Liver (tissue), 8 donors: ENCODE measurements at regions not wholly inside any gene's neighbourhood (a gene's known extent, or its start where the extent isn't known, plus 50 kb on each side); places are given as distances from the start of the nearest gene placed in this dataset.

Experiments
- DNase-seq: peaks from one replicate; pipeline ENCODE4 v3.0.0-alpha.2; 2017; ENCODE audit warnings: low spot score
- H3K27ac ChIP-seq, 2 donors: one replicate each; pipeline ENCODE4 v1.7.0; 2013; ENCODE audit warnings: inconsistent platforms in 2 of 2, low read length in 2 of 2, control low read depth in 1 of 2, low read depth in 1 of 2, mild to moderate bottlenecking in 1 of 2
- H3K27me3 ChIP-seq, 4 donors: one replicate each; pipeline versions ENCODE4 v1.6.1 to v1.7.0; 2013; ENCODE audit warnings: low read length in 3 of 4, inconsistent platforms in 1 of 4, mild to moderate bottlenecking in 1 of 4, moderate library complexity in 1 of 4; ENCODE audit not compliant: control insufficient read depth in 4 of 4, insufficient read depth in 4 of 4
- H3K36me3 ChIP-seq, 4 donors: one replicate each; pipeline versions ENCODE4 v1.6.1 to v1.7.0; 2013; ENCODE audit warnings: low read length in 3 of 4, mild to moderate bottlenecking in 3 of 4, low read depth in 1 of 4, moderate library complexity in 1 of 4; ENCODE audit not compliant: control insufficient read depth in 4 of 4, insufficient read depth in 3 of 4
- H3K4me1 ChIP-seq, 4 donors: one replicate each; pipeline versions ENCODE4 v1.6.1 to v1.7.0; 2013; ENCODE audit warnings: low read length in 3 of 4, mild to moderate bottlenecking in 3 of 4, moderate library complexity in 1 of 4; ENCODE audit not compliant: control insufficient read depth in 4 of 4, insufficient read depth in 4 of 4
- H3K4me3 ChIP-seq, 3 donors: one replicate each; pipeline versions ENCODE4 v1.6.1 to v1.7.0; 2013; ENCODE audit warnings: low read length in 3 of 3, control low read depth in 1 of 3, low read depth in 1 of 3, mild to moderate bottlenecking in 1 of 3
- H3K9ac ChIP-seq, 2 donors: one replicate each; pipeline ENCODE4 v1.7.0; 2013; ENCODE audit warnings: low read length in 2 of 2, mild to moderate bottlenecking in 2 of 2, moderate library complexity in 2 of 2, control low read depth in 1 of 2, low read depth in 1 of 2
- H3K9me3 ChIP-seq, 4 donors: one replicate each; pipeline versions ENCODE4 v1.6.1 to v1.7.0; 2013; ENCODE audit warnings: low read length in 3 of 4; ENCODE audit not compliant: control insufficient read depth in 4 of 4
- EGR1 ChIP-seq, 2 donors: IDR thresholded peaks; 2 replicates each; pipeline ENCODE4 v1.6.1; 2016 to 2018; ENCODE audit warnings: antibody characterized with exemption in 2 of 2, low read depth in 2 of 2
- FOXA1 ChIP-seq: IDR thresholded peaks from 2 replicates; pipeline ENCODE4 v1.6.1; 2016; ENCODE audit warnings: antibody characterized with exemption
- FOXA2 ChIP-seq: IDR thresholded peaks from 2 replicates; pipeline ENCODE4 v1.6.1; 2016; ENCODE audit warnings: antibody characterized with exemption
- GABPA ChIP-seq, 2 donors: IDR thresholded peaks in 1 of 2; conservative IDR thresholded peaks in 1 of 2; 2 replicates each; pipeline ENCODE4 v1.6.1; 2016; ENCODE audit warnings: antibody characterized with exemption in 2 of 2, mild to moderate bottlenecking in 1 of 2, moderate library complexity in 1 of 2
- HNF4A ChIP-seq, 2 donors: conservative IDR thresholded peaks; 2 replicates each; pipeline ENCODE4 v1.6.1; 2016; ENCODE audit warnings: antibody characterized with exemption in 2 of 2, mild to moderate bottlenecking in 2 of 2
- HNF4G ChIP-seq: IDR thresholded peaks from 2 replicates; pipeline ENCODE4 v1.6.1; 2016; ENCODE audit warnings: antibody characterized with exemption
- JUND ChIP-seq, 2 donors: IDR thresholded peaks; 2 replicates each; pipeline ENCODE4 v1.6.1; 2016; ENCODE audit warnings: antibody characterized with exemption in 2 of 2
- NR2F2 ChIP-seq: IDR thresholded peaks from 2 replicates; pipeline ENCODE4 v1.6.1; 2016; ENCODE audit warnings: antibody characterized with exemption
- RAD21 ChIP-seq, 2 donors: IDR thresholded peaks; 2 replicates each; pipeline ENCODE4 v1.6.1; 2016; ENCODE audit warnings: antibody characterized with exemption in 2 of 2, mild to moderate bottlenecking in 2 of 2
- REST ChIP-seq: IDR thresholded peaks from 2 replicates; pipeline ENCODE4 v1.6.1; 2016; ENCODE audit warnings: antibody characterized with exemption, mild to moderate bottlenecking
- RXRA ChIP-seq, 2 donors: IDR thresholded peaks; 2 replicates each; pipeline ENCODE4 v1.6.1; 2017 to 2018; ENCODE audit warnings: antibody characterized with exemption in 2 of 2, mild to moderate bottlenecking in 1 of 2
- SP1 ChIP-seq: IDR thresholded peaks from 2 replicates; pipeline ENCODE4 v1.6.1; 2018; ENCODE audit warnings: antibody characterized with exemption, mild to moderate bottlenecking
- TAF1 ChIP-seq: conservative IDR thresholded peaks from 2 replicates; pipeline ENCODE4 v1.6.1; 2016; ENCODE audit warnings: antibody characterized with exemption, mild to moderate bottlenecking
- YY1 ChIP-seq: IDR thresholded peaks from 2 replicates; pipeline ENCODE4 v1.6.1; 2016; ENCODE audit warnings: antibody characterized with exemption, mild to moderate bottlenecking
- WGBS: extraction: QIAGEN DNeasy Blood & Tissue Kit; methylation state at CpG from one replicate; pipeline ENCODE4 v1.1.7; 2013; 5-methylcytosine and 5-hydroxymethylcytosine counted together
- TF ChIP-seq, protein P1 (sequence below): IDR thresholded peaks from 2 replicates; pipeline ENCODE4 v1.6.1; 2016; ENCODE audit warnings: antibody characterized with exemption
- TF ChIP-seq, protein P2 (sequence below): fragments of 150-350 bp; IDR thresholded peaks from 2 replicates; pipeline ENCODE4 v1.5.1; 2017; ENCODE audit warnings: improper control_type of control experiment, low read depth, low read length; ENCODE audit not compliant: missing input control
- TF ChIP-seq, protein P3 (sequence below): IDR thresholded peaks from 2 replicates; pipeline ENCODE4 v1.6.1; 2016; ENCODE audit warnings: antibody characterized with exemption
- TF ChIP-seq, protein P4 (sequence below): IDR thresholded peaks from 2 replicates; pipeline ENCODE4 v1.6.1; 2016; ENCODE audit warnings: antibody characterized with exemption
- donor health status: healthy.
- donor health status: healthy.
- donor health status: healthy.
- donor health status: healthy.
- donor health status: healthy.

DNA sequence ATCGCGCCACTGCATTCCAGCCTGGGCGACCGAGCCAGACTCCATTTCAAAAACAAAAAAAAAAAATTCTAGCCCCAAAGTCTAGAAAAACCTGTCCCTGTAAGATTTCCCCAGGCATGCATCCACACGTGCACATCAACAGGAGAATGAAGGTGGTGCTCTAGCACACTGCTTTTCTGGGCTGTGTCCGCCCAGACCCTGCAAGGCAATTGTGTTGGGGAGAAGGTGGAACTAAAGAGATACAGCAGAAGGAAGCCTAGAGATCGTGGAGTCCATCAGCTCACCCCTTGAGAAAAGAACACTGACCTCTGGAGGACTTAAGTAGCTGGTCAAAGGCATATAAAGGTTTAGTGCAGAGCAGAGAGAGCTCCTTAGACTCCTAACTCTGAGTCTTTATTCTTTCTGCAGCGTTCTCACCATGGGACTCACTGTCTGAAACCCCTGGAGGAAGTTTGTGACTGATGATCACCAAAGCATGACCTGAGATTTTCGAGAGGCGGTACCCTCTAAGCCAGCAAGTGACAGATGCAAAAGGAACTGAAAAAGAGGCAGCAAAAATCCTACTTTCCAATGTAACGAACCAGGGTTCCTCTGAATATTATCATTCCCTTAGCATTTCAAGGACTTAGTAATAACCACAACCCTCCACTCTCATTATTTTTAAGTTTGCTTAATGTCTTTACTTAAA, 179.8 kb downstream of the MEX3B start:
- Histone ChIP-seq H3K9ac (no peak overlapping the region), H3K4me3 (no peak overlapping the region), H3K27me3 (no peaks in the 10 kb centered on the region), H3K27ac (no peak overlapping the region), H3K9me3 (no peaks in the 10 kb centered on the region), H3K36me3 (no peaks in the 10 kb centered on the region), H3K4me1 (no peaks in the 10 kb centered on the region)
- WGBS: 86% methylated on average over 11 of the region's 11 CpGs
- no peak for DNase-seq
- TF ChIP-seq NR2F2 (no peak), YY1 (no peak), TAF1 (no peak), EGR1 (IDR thresholded peaks at IDR 0.05; ENCODE audit: low read depth in 2 of 2) (no peak), RXRA (IDR thresholded peaks at IDR 0.05) (no peak), JUND (IDR thresholded peaks at IDR 0.05) (no peak), FOXA1 (no peak), GABPA (IDR thresholded peaks at IDR 0.05 in 1 of 2, conservative IDR thresholded peaks at IDR 0.05 in 1 of 2) (no peak), RAD21 (IDR thresholded peaks at IDR 0.05) (no peak), REST (no peak), SP1 (no peak), FOXA2 (no peak), HNF4G (no peak), HNF4A (conservative IDR thresholded peaks at IDR 0.05) (no peak)
- TF ChIP-seq, protein P1, sequence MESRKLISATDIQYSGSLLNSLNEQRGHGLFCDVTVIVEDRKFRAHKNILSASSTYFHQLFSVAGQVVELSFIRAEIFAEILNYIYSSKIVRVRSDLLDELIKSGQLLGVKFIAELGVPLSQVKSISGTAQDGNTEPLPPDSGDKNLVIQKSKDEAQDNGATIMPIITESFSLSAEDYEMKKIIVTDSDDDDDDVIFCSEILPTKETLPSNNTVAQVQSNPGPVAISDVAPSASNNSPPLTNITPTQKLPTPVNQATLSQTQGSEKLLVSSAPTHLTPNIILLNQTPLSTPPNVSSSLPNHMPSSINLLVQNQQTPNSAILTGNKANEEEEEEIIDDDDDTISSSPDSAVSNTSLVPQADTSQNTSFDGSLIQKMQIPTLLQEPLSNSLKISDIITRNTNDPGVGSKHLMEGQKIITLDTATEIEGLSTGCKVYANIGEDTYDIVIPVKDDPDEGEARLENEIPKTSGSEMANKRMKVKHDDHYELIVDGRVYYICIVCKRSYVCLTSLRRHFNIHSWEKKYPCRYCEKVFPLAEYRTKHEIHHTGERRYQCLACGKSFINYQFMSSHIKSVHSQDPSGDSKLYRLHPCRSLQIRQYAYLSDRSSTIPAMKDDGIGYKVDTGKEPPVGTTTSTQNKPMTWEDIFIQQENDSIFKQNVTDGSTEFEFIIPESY: no peak
- TF ChIP-seq, protein P2, sequence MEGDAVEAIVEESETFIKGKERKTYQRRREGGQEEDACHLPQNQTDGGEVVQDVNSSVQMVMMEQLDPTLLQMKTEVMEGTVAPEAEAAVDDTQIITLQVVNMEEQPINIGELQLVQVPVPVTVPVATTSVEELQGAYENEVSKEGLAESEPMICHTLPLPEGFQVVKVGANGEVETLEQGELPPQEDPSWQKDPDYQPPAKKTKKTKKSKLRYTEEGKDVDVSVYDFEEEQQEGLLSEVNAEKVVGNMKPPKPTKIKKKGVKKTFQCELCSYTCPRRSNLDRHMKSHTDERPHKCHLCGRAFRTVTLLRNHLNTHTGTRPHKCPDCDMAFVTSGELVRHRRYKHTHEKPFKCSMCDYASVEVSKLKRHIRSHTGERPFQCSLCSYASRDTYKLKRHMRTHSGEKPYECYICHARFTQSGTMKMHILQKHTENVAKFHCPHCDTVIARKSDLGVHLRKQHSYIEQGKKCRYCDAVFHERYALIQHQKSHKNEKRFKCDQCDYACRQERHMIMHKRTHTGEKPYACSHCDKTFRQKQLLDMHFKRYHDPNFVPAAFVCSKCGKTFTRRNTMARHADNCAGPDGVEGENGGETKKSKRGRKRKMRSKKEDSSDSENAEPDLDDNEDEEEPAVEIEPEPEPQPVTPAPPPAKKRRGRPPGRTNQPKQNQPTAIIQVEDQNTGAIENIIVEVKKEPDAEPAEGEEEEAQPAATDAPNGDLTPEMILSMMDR: no peak
- TF ChIP-seq, protein P3, sequence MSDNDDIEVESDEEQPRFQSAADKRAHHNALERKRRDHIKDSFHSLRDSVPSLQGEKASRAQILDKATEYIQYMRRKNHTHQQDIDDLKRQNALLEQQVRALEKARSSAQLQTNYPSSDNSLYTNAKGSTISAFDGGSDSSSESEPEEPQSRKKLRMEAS: no peak
- TF ChIP-seq, protein P4, sequence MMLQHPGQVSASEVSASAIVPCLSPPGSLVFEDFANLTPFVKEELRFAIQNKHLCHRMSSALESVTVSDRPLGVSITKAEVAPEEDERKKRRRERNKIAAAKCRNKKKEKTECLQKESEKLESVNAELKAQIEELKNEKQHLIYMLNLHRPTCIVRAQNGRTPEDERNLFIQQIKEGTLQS: no peak
